ENCODE measurements at regions not wholly inside any gene's neighbourhood (a gene's known extent, or its start where the extent isn't known, plus 50 kb on each side); places are given as distances from the start of the nearest gene placed in this dataset.

DNA sequence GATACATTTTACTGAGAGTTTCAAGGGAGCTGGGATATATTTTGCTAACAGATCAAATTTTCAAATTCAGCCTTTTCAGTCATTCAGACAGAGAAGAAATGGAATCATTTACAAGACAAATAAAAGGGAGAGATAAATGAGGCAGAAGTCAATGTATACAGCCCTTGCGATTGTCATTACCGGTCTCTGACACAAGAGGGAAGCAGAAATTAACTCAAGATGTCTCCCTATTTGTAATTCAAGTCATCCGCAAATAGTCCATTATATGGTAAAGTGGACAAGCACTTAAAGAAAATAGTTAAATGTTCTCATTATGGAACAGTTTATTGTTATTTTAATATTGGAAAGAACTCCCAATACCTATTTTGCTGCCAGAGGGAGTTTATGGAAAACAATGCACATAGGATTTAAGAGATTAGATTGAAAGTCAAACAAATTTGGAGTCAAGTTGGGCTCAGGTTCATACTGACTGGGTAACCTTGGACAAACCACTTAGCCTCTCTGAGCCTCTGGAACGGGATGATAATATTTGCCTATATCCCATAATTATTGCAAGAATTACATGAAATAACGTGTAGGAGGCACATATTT lies 89.3 kb upstream of the PRKCQ start:
- peak; percentile 24 for DNase-seq

DNA sequence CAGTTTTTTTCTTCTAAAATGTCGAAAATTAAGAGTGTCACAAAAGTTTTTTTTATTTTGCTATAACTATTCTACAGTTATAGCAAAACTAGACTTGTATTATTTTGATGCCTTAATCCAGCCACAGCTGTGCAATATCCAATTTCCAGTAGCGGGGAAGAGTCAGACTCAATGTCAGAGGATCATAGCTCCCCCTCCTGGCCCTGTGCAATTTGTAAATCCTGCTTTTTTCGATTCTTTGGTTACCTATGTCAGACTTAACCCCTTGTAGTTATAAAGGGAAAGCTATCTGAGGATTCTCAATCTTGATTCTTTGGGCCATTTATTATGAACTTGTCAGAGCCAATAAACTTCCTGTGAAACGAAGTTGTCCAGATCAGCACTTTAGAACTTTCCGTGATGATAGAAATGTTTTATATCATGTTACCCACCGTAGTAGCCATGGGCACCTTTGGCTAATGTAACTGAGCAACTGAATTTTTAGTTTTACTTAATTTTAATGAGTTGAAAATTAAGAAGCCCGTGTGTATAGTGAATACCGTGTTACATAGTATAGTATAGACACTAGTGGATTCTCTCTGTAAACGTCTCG lies 87.7 kb upstream of the PRKCQ start:
- DNase-seq = peak; percentile 25

DNA sequence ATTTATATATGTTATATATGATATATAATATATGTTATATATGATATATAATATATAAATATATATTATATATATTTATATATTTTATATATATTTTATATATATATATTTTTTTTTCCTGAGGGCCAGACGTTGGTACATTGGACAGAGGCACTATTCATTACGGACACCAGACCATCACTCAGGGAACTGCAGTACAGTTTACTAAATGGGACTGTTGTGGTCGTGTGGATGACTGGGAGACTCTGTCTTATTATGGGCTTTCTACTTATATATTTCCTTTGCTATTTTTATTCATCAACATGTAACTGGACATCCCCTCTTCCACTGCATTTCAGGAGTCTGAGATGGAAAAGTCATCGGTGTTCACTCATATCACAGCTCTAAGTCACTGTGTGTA lies 87.1 kb upstream of the PRKCQ start:
- DNase-seq = no peak

DNA sequence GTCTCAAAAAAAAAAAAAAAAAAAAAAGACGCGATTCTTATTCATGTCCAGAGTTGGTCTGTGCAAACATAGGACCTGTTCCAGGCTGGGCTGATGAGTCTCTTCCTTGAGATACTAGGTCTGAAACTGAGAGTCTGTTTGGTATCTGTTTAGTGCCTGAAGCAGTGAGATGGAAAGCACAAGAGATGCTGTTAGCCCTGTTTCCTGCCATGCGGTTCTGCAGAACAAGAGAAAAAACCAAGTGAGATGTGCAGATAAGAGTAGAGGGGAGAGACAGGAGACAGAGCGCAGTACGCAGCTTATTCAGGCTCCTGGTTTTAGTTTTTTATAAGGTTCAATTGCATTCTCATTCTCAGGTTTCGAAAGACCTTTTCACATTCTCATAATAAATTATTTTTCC lies 85.8 kb upstream of the PRKCQ start:
- no peak for DNase-seq

DNA sequence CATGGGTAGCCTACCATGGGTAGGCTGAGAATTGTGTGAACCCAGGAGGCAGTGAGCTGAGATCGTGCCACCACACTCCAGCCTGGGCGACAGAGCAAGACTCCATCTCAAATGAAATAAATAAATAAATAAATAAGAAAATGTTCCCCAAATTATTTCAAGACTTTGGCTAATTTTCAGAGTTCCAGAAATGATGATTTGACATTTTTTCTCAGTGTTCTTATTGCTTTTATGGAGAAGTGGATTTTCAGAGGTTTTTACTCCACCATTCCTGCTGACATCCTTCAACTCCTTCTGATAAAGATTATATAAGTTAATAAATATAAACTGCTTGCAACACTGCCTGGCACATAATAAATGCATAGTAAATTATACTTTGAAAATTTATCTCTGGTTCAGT lies 80.4 kb upstream of the PRKCQ start:
- DNase-seq = no peak

DNA sequence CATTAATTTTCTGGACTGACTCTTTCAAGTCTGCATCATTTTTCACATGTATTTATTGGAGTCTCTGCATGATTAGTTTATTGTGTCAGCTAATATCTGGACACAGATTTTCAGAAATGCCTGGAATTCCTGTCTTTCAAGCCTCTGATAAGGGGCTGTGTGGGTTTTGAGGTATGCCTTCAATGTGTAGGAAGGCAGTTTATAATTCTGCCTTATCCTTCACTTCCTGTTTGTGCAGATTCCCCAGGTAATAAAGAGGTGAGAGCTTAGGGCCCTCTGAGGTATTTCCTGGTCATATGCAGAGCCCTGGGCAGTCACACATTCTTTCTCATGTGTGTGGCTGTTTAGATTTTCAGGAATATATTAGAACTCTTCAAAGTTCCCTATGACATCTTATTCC lies 79.4 kb upstream of the PRKCQ start:
- DNase-seq = peak; percentile 19

DNA sequence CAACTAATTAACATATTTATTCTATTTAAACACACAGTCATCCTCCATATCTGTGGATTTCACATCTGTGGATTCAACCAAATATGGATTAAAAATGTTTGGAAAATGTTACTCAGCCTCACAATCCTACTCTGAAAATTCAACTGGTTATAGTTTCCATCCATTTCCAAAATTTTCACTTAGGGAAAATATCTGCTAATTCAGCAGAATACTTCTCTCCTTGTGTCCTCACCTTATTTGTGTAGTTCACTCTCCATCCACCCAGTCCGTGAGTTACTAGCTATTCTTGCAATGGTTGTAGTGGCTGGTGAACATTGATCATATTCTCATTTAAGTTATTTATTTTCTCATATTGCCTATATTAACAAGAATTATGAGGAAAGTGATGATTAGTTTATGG lies 77.6 kb upstream of the PRKCQ start:
- no peak for DNase-seq

DNA sequence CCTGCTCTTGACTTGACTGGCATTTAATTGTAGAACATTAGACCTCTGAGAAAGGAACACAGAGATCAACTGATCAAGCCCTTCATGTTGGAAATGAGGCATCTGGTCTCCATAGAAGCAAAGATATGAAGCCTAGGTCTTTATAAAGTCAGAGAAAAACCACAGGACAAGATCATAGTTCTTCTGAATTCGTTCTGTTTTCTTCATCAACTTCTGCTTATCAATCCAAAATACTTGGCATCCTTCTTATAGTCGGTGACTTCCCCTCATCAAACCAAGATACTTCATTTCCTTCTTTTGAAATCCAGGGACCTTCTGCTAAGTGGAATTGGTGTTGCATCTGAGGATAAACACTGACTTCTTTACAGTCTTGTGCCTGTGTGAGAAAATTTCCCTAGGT lies 77.1 kb upstream of the PRKCQ start:
- no peak for DNase-seq

DNA sequence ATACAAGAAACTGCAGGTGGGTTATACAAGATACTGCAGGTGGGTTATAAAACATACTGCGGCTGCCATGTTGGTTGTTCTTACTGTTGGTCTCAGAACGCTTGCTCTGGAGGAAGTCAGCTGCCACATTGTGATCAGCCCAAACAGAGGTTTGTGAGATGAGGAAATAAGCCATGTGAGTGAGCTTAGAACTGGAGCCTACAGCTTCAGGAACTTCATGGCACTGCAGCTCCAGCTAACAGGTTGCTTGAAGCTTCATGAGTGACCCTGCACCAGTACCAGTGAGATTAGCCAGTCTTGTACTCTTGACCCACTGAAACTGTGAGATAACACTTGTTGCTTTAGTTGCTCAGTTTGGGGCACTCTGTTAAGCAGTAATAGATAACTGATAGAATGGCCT lies 74.5 kb upstream of the PRKCQ start:
- no peak for DNase-seq

DNA sequence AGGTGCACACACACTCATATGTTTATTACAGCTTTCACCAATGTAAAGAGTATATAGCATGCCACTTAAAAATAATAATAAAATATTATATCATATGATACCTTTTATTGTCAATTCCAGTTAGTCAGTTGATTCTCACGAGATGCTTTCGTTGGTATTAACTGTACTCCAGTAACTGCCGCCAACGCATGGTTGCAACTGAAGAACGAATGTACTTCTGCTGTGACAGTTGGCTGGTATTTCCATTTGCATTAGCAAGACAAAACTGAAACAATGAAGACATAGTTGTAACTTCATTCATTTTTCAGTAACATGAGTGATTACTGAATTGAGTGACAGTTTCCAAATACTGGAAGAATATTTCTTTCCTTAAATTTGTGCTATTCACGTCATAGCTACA lies 70.5 kb upstream of the PRKCQ start:
- no peak for DNase-seq

DNA sequence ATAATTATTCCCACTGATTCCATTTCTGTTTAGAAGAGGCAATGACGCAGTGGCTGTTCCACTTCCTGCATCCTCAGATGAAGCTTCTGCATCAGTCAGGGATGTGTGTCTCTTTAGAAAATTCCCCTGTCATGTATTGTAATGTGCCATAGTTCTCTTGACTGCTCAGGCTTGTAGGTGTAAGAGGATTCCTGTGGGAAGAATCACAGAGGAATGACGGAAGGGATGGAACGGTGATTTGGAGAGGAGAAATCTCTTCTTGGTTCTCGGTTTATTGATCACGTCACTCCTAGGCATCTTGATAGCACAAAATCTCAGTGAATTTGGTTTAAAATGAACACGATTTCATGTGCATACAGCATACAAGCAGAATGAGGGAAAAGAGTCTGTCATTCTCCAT lies 69.8 kb upstream of the PRKCQ start:
- DNase-seq = peak; percentile 89

DNA sequence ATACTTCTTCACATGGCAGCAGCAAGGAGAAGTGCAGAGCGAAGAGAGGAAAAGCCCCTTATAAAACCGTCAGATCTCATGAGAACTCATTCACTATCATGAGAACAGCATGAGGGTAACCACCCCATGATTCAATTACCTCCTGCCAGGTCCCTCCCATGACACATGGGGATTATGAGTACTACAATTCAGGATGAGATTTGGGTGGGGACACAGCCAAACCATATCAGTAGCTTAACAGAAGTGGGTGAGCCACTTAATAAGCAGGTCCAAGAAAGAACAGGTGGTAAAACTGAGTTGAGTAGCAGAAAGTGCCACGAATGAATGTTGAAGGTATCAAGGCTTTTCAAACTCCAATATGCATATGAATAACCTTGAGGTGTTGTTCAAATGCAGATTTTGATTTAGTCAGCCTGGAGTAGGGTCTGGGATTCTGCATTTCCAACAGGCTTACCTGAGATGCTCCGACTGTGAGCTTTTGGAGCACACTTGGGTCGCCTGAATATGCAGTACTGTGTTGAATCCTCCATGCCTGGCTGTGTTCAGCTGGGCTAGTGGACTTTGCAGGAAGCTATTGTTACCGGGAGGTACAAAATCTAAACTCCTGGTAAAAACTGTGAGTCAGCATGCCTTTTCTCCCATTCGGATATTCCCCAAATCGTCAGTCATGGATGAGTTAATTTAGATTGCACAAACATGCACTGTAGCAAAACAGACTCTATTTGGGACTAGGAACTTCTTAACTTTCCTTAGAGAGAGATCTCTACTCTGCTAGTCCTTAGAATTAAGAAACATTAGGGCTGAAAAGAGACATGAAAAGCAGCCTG lies 69.0 kb upstream of the PRKCQ start:
- DNase-seq = peak; percentile 44

DNA sequence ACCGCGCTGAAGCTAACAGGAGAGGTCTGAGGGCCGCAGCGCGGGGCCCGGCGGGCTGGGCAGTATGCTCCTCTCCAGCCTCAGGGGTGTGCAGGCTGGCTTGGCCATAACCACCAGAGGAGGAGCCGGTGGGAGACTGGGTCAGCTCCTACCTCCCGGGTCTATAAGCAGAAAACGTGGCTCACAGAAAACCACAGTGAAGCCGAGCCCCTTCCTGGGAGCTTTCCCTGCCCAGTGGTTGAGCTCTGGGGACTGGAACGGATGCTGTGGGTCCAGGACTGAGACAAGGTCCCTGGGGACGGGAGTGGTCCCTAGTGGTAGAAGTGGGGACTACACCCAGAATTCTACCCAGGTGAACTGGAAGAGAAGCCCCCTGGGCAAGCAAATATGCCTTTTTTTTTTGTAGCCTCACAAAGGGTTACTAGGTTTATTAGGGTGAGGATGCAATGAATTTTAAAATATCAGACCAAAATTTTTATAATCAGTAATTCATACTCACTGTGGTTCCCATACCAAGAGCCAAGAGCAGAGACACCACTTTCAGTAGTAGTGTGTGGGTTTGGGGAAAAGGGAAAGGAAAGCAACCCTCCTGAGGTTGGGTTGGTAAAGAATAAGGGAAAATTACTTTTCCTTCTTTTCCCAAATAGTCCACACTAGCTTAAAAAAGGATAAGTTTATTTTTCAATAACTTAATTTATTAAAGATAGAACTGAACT lies 67.9 kb upstream of the PRKCQ start:
- DNase-seq = peak; percentile 1

DNA sequence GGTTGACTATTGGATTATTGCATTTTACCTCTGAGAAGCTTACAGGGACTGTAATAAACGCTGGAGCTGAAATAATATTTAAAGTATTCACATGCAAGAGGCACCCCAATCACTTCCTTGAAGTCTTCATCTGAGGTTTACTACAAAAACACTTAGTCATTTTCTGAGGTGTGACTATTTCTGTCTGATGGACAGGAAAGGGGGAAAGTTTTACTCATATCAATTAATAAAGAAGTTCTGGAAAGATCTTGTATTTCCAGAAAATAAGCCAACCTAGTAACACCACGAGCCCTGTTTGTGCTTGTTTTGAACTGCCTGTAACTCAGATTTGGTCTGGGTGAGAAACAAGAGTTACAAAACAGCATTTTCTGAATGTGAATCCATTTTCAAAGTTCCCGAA lies 63.9 kb upstream of the PRKCQ start:
- peak; percentile 3 for DNase-seq

DNA sequence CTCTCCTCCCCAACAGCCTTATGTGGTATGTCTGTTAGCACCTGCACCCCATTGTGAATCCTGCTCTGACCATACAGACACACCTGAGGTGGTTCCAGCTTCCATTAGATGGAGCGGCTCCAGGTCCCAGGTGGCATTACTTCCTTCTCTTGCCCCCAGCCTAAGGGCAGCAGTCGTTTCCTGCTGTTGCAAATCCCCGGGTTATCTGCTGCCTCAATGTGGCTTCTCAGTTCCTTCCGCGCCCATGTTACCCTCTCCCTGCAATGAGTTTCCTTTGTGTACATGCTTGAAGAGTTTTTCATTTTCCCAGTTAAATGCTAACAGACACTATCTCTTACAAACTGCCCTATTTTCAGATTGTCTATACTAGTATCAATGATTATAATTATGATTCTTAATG lies 62.8 kb upstream of the PRKCQ start:
- DNase-seq = no peak

DNA sequence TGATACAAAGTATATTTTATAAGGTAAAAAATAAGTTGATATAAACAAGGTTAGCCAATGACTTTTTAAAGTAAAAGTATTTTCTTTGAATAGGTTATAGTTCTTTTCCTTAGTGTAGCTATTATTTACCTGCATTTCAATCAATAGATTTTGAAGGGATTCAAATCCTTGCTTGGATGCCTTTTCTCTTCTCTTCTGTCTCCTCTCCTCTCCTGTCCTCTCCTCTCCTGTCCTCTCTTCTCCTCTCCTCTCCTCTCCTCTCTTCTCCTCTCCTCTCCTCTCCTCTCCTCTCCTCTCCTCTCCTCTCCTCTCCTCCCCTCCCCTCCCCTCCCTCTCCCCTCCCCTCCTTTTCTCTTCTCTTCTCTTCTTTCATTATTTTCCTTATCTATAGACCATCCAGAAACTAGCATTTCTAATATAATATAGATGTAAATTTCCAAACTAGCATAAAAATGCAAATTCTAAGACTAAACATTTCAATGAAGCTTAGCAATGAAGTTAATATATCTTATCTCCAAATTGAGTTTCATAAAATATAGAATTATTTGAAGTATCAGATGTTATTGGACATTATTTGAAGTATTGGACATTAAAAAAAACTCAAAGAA lies 60.5 kb upstream of the PRKCQ start:
- DNase-seq = no peak

DNA sequence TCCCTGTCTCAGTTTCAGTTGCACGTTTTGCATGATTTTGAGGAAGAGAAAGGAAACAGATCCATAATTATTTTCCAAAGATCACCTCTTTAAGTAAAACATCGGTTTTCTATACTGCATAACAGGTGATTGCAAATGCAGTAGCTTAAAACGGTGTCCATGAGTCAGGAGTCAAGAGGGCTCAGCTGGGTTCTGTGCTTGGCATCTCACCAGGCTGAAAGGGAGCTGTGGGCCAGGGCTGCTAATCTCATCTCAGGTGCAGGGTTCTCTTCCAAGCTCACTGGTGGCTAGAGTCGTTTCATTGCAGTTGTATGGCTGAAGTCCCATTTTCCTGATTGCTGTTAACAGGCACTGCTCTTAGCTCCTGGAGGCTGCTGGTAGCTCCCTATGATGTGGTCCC lies 57.0 kb upstream of the PRKCQ start:
- DNase-seq = no peak

DNA sequence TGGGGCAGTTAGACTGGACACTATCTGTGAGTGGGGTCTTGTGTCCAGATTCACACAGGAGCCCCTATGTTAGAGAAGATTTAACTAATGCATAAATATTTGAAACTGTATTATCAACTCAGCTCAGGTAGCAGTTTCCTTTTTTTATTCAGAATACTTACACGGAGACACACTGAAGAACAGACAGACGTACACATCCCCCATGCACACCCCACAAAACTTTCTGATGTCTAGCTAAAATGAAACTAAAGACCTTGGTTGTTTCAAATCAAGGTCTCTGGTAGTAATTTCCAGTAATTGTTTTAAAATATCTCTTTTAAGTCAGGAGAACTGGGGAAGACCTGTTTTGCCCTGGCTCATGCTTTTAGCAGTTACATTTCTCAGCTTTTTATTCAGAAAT lies 55.7 kb upstream of the PRKCQ start:
- DNase-seq = no peak

All from kidney glomerular epithelial cell (primary cell).